Gastroesophageal sphincter (tissue), 4 donors: ENCODE measurements at regions not wholly inside any gene's neighbourhood (a gene's known extent, or its start where the extent isn't known, plus 50 kb on each side); places are given as distances from the start of the nearest gene placed in this dataset.
"Not testable (repeated sequence)": the region's sequence is repeated elsewhere in the genome, so short reads cannot be mapped to it uniquely, and the experiment has no call there.

Source experiments
- ATAC-seq: fragments of 150-250 bp; one replicate; pipeline ENCODE4 v1.9.1; 2016; ENCODE audit warnings: mild to moderate bottlenecking, moderate library complexity
- H3K27ac ChIP-seq, 4 donors: fragments of 200-600 bp; sonication (generic) in 3 of 4; 1 replicate in 3 of 4; 2 replicates in 1 of 4; pipeline ENCODE4 v1.5.1; 2016 to 2019
- H3K27me3 ChIP-seq: fragments of 200-600 bp; sonication (generic); one replicate; pipeline ENCODE4 v1.5.1; 2019
- H3K36me3 ChIP-seq, 2 donors: fragments of 200-600 bp; sonication (generic); one replicate each; pipeline ENCODE4 v1.5.1; 2019; ENCODE audit warnings: control low read depth in 1 of 2
- H3K4me1 ChIP-seq, 3 donors: fragments of 200-600 bp; sonication (generic); 1 replicate in 2 of 3; 2 replicates in 1 of 3; pipeline ENCODE4 v1.5.1; 2016 to 2019; ENCODE audit warnings: control low read depth in 2 of 3
- H3K4me3 ChIP-seq, 2 donors: fragments of 200-600 bp; sonication (generic); one replicate each; pipeline ENCODE4 v1.5.1; 2019; ENCODE audit warnings: mild to moderate bottlenecking in 1 of 2, moderate library complexity in 1 of 2
- H3K9me3 ChIP-seq, 3 donors: fragments of 200-600 bp; sonication (generic); one replicate each; pipeline ENCODE4 v1.5.1; 2017 to 2019; ENCODE audit warnings: control low read depth in 2 of 3
- EP300 ChIP-seq: sonication (generic); formaldehyde crosslinking; IDR thresholded peaks from one replicate; pipeline ENCODE4 v1.6.1; 2017; ENCODE audit warnings: antibody characterized with exemption, mild to moderate bottlenecking
- POLR2A ChIP-seq, 2 donors: fragments of 450-650 bp; IDR thresholded peaks; one replicate each; pipeline ENCODE4 v1.6.1; 2017; ENCODE audit warnings: antibody characterized with exemption in 2 of 2, mild to moderate bottlenecking in 2 of 2, moderate library complexity in 1 of 2
- POLR2AphosphoS5 ChIP-seq: sonication (generic); formaldehyde crosslinking; IDR thresholded peaks from one replicate; pipeline ENCODE4 v1.6.1; 2017; ENCODE audit warnings: antibody characterized with exemption
- WGBS, 2 donors: methylation state at CpG; one replicate each; pipeline ENCODE4 v1.1.5; 2018; ENCODE audit warnings: low coverage in 1 of 2; 5-methylcytosine and 5-hydroxymethylcytosine counted together
- TF ChIP-seq, protein P1 (sequence below), 4 experiments: fragments of 200-600 bp in 2 of 4; fragments of 450-650 bp in 2 of 4; sonication (generic) in 1 of 4; IDR thresholded peaks; one replicate each; pipeline ENCODE4 v1.5.1; 2017 to 2019; ENCODE audit warnings: antibody characterized with exemption in 4 of 4, mild to moderate bottlenecking in 2 of 4, moderate library complexity in 2 of 4

DNA sequence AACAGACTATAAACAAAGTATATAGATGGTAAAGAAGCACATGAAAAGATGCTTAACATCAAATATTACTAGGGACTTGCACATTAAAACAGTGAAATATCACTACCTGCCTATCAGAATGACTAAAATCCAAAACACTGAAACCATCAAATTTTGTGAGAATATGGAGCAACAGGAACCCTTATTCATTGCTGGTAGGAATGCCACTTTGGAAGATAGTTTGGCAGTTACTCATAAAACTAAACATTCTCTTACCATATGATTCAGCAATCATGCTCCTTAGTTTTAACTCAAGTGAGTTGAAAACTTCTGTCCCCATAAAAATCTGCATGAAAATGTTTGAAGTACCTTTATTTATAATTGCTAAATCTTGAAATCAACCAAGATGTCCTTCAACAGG lies 297.6 kb downstream of the DAD1 start:
- H3K27ac ChIP-seq: no peak overlapping the region
- no peaks in the 10 kb centered on the region for H3K27me3 ChIP-seq
- no peaks in the 10 kb centered on the region for H3K9me3 ChIP-seq
- H3K4me1 ChIP-seq: no peaks in the 10 kb centered on the region
- H3K36me3 ChIP-seq: no peaks in the 10 kb centered on the region
- TF ChIP-seq EP300: no peak
- no peak for TF ChIP-seq POLR2A (IDR thresholded peaks at IDR 0.05)
- no peak for TF ChIP-seq POLR2AphosphoS5
- TF ChIP-seq, protein P1, sequence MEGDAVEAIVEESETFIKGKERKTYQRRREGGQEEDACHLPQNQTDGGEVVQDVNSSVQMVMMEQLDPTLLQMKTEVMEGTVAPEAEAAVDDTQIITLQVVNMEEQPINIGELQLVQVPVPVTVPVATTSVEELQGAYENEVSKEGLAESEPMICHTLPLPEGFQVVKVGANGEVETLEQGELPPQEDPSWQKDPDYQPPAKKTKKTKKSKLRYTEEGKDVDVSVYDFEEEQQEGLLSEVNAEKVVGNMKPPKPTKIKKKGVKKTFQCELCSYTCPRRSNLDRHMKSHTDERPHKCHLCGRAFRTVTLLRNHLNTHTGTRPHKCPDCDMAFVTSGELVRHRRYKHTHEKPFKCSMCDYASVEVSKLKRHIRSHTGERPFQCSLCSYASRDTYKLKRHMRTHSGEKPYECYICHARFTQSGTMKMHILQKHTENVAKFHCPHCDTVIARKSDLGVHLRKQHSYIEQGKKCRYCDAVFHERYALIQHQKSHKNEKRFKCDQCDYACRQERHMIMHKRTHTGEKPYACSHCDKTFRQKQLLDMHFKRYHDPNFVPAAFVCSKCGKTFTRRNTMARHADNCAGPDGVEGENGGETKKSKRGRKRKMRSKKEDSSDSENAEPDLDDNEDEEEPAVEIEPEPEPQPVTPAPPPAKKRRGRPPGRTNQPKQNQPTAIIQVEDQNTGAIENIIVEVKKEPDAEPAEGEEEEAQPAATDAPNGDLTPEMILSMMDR (IDR thresholded peaks at IDR 0.05): no peak
- no peak for ATAC-seq
- H3K4me3 ChIP-seq: no peak overlapping the region

DNA sequence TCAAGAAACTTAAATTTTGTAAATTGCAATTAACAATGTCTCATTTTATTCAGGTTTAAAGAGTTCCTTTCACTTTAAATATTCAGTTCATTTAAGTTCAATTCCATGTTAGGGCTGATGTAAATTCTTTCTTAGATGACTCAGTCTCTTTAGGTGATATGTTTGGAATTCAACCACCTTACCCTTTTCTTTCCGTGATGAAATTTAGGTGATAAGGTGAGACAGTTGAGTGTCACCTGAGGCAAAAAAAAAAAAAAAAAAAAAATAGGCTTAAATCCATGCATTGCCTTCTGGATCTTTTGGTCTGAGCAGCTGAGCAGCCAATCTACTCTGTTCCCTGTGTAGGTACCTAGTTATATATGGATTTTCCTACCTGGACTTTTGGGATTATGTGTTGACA lies 299.5 kb downstream of the DAD1 start:
- WGBS, 2 donors: 38% methylated on average over 1 of the region's 1 CpG; no CpG with 5 or more reads in 1 of the 2 donors
- no peak overlapping the region for H3K27ac ChIP-seq
- no peaks in the 10 kb centered on the region for H3K4me1 ChIP-seq
- H3K36me3 ChIP-seq: no peaks in the 10 kb centered on the region
- H3K9me3 ChIP-seq: no peaks in the 10 kb centered on the region
- TF ChIP-seq POLR2A (IDR thresholded peaks at IDR 0.05): no peak
- TF ChIP-seq, protein P1 (IDR thresholded peaks at IDR 0.05): no peak
- TF ChIP-seq POLR2AphosphoS5: no peak
- TF ChIP-seq EP300: no peak
- ATAC-seq: no peak
- no peak overlapping the region for H3K4me3 ChIP-seq
- peaks cover 8% of the 10 kb centered on the region for H3K27me3 ChIP-seq

- Histone ChIP-seq H3K9me3 (no peaks in the 10 kb centered on the region), H3K36me3 (no peaks in the 10 kb centered on the region), H3K27me3 (peaks cover 8% of the 10 kb centered on the region), H3K4me1 (peaks cover 0 to 11% (median 0%) of the 10 kb centered on the region in 3 donors), H3K4me3 (no peak overlapping the region), H3K27ac (no peak overlapping the region)
- no peak for ATAC-seq
- WGBS, 2 donors: 72 to 87% methylated on average over 3 of the region's 3 CpGs
- TF ChIP-seq POLR2A (IDR thresholded peaks at IDR 0.05): no peak
- TF ChIP-seq, protein P1 (IDR thresholded peaks at IDR 0.05): no peak
- no peak for TF ChIP-seq EP300
- TF ChIP-seq POLR2AphosphoS5: no peak
Observed at GRCh38 chr14:22285991-22286390, 303.0 kb downstream of the DAD1 start.

- H3K27ac ChIP-seq: no peak overlapping the region
- H3K4me1 ChIP-seq: peaks cover 0 to 11% (median 0%) of the 10 kb centered on the region in 3 donors
- ATAC-seq: no peak
- H3K36me3 ChIP-seq: no peaks in the 10 kb centered on the region
- no peaks in the 10 kb centered on the region for H3K9me3 ChIP-seq
- no peak overlapping the region for H3K4me3 ChIP-seq
- peaks cover 8% of the 10 kb centered on the region for H3K27me3 ChIP-seq
- WGBS, 2 donors: 65 to 80% methylated on average over 5 of the region's 5 CpGs
- no peak for TF ChIP-seq POLR2AphosphoS5
- TF ChIP-seq EP300: no peak
- TF ChIP-seq, protein P1 (IDR thresholded peaks at IDR 0.05): no peak
- no peak for TF ChIP-seq POLR2A (IDR thresholded peaks at IDR 0.05)
Observed at GRCh38 chr14:22282949-22283348, 306.1 kb downstream of the DAD1 start.

- no peak for ATAC-seq
- 25 to 47% methylated on average over 3 to 5 of the region's 5 CpGs for WGBS, 2 donors
- no peak for TF ChIP-seq POLR2A (IDR thresholded peaks at IDR 0.05)
- TF ChIP-seq POLR2AphosphoS5: no peak
- TF ChIP-seq EP300: no peak
- TF ChIP-seq, protein P1 (IDR thresholded peaks at IDR 0.05): no peak
- Histone ChIP-seq H3K4me1 (peaks cover 0 to 11% (median 0%) of the 10 kb centered on the region in 3 donors), H3K4me3 (no peak overlapping the region), H3K9me3 (no peaks in the 10 kb centered on the region), H3K27ac (no peak overlapping the region), H3K27me3 (peaks cover 8% of the 10 kb centered on the region), H3K36me3 (no peaks in the 10 kb centered on the region)
Observed at GRCh38 chr14:22282417-22282816, 306.6 kb downstream of the DAD1 start.

- H3K4me1 ChIP-seq: peaks cover 0 to 11% (median 0%) of the 10 kb centered on the region in 3 donors
- not testable (repeated sequence) for ATAC-seq, H3K27me3 ChIP-seq, H3K36me3 ChIP-seq, H3K4me3 ChIP-seq, H3K9me3 ChIP-seq, H3K27ac ChIP-seq
- 22 to 51% methylated on average over 4 to 6 of the region's 7 CpGs for WGBS, 2 donors
Observed at GRCh38 chr14:22281447-22281874, 307.6 kb downstream of the DAD1 start.
